Prostate gland (tissue), 2 donors: ENCODE measurements at regions not wholly inside any gene's neighbourhood (a gene's known extent, or its start where the extent isn't known, plus 50 kb on each side); places are given as distances from the start of the nearest gene placed in this dataset.

Experiments used
- DNase-seq: peaks from one replicate; pipeline ENCODE4 v3.0.0-alpha.2; 2019; ENCODE audit warnings: low spot score
- H3K27ac ChIP-seq, 2 donors: fragments of 200-600 bp; sonication (generic); 2 replicates each; pipeline ENCODE4 v1.5.1; 2017 to 2019
- H3K27me3 ChIP-seq: fragments of 200-600 bp; sonication (generic); replicated peaks from 2 replicates; pipeline ENCODE4 v1.5.1; 2019; ENCODE audit not compliant: insufficient read depth
- H3K36me3 ChIP-seq, 2 donors: fragments of 200-600 bp; sonication (generic); 1 replicate in 1 of 2; 2 replicates in 1 of 2; pipeline versions ENCODE4 v1.5.1 to v1.8.1; 2017 to 2019
- H3K4me1 ChIP-seq: fragments of 200-600 bp; sonication (generic); replicated peaks from 2 replicates; pipeline ENCODE4 v1.5.1; 2019
- H3K4me3 ChIP-seq, 2 donors: fragments of 200-600 bp; sonication (generic); 2 replicates each; pipeline ENCODE4 v1.5.1; 2017 to 2019
- H3K9me3 ChIP-seq: fragments of 200-600 bp; sonication (generic); 2 replicates; pipeline ENCODE4 v1.5.1; 2017
- CTCF ChIP-seq, 4 experiments: fragments of 200-600 bp in 2 of 4; fragments of 450-650 bp in 2 of 4; sonication (generic) in 2 of 4; IDR thresholded peaks; 1 replicate in 3 of 4; 2 replicates in 1 of 4; pipeline ENCODE4 v1.5.1; 2016 to 2019; ENCODE audit warnings: antibody characterized with exemption in 4 of 4, mild to moderate bottlenecking in 2 of 4, moderate library complexity in 2 of 4
- POLR2A ChIP-seq: fragments of 450-650 bp; IDR thresholded peaks from one replicate; pipeline ENCODE4 v1.6.1; 2016; ENCODE audit warnings: antibody characterized with exemption, mild to moderate bottlenecking
- POLR2AphosphoS5 ChIP-seq: sonication (generic); formaldehyde crosslinking; IDR thresholded peaks from one replicate; pipeline ENCODE4 v1.6.1; 2017; ENCODE audit warnings: antibody characterized with exemption
- WGBS: methylation state at CpG from one replicate; pipeline ENCODE4 v1.1.5; 2018; 5-methylcytosine and 5-hydroxymethylcytosine counted together
- intact Hi-C: fragments of 100-400 bp; cut with DNase I; formaldehyde crosslinking; loops from one replicate; pipeline ENCODE4 v1.14.2; 2022

- no peaks in the 10 kb centered on the region for H3K4me1 ChIP-seq
- 38% methylated on average over 5 of the region's 5 CpGs for WGBS
- DNase-seq: no peak
- H3K4me3 ChIP-seq: no peak overlapping the region
- no peak overlapping the region for H3K27ac ChIP-seq
- H3K27me3 ChIP-seq: no peaks in the 10 kb centered on the region
- H3K9me3 ChIP-seq: no peaks in the 10 kb centered on the region
- TF ChIP-seq CTCF (IDR thresholded peaks at IDR 0.05): no peak
- intact Hi-C loops: no loop called here
- H3K36me3 ChIP-seq: no peaks in the 10 kb centered on the region
These were observed 1036.5 kb upstream of the FANCL start for GRCh38 chr2:59277671-59278070.

GRCh38 chr2:59276917-59277316 lies 1035.8 kb upstream of the FANCL start:
- H3K4me1 ChIP-seq: no peaks in the 10 kb centered on the region
- no peak for DNase-seq
- no peak for TF ChIP-seq POLR2A
- TF ChIP-seq POLR2AphosphoS5: no peak
- TF ChIP-seq CTCF (IDR thresholded peaks at IDR 0.05): no peak
- WGBS: 70% methylated on average over 3 of the region's 3 CpGs
- no peaks in the 10 kb centered on the region for H3K36me3 ChIP-seq
- no peaks in the 10 kb centered on the region for H3K27me3 ChIP-seq
- intact Hi-C loops: no loop called here
- no peaks in the 10 kb centered on the region for H3K9me3 ChIP-seq
- no peak overlapping the region for H3K4me3 ChIP-seq
- no peak overlapping the region for H3K27ac ChIP-seq

- Histone ChIP-seq H3K4me3 (no peak overlapping the region), H3K27ac (no peak overlapping the region), H3K27me3 (no peaks in the 10 kb centered on the region), H3K36me3 (no peaks in the 10 kb centered on the region), H3K9me3 (no peaks in the 10 kb centered on the region), H3K4me1 (no peaks in the 10 kb centered on the region)
- WGBS: 59% methylated on average over 2 of the region's 2 CpGs
- intact Hi-C loops: no loop called here
- no peak for TF ChIP-seq POLR2AphosphoS5
- no peak for TF ChIP-seq CTCF (IDR thresholded peaks at IDR 0.05)
- TF ChIP-seq POLR2A: no peak
- no peak for DNase-seq
These were observed 1034.9 kb upstream of the FANCL start for GRCh38 chr2:59276033-59276432.

GRCh38 chr2:59266453-59266852 lies 1025.3 kb upstream of the FANCL start:
- TF ChIP-seq POLR2AphosphoS5 (no peak), POLR2A (no peak), CTCF (IDR thresholded peaks at IDR 0.05) (no peak)

GRCh38 chr2:59259913-59260312 lies 1018.8 kb upstream of the FANCL start:
- TF ChIP-seq POLR2A (no peak), POLR2AphosphoS5 (no peak), CTCF (IDR thresholded peaks at IDR 0.05) (no peak)
- intact Hi-C loops: no loop called here

More at GRCh38 chr2:59266453-59266852, 1025.3 kb upstream of the FANCL start:
- Histone ChIP-seq H3K36me3 (no peaks in the 10 kb centered on the region), H3K27ac (no peak overlapping the region), H3K9me3 (no peaks in the 10 kb centered on the region), H3K4me3 (no peak overlapping the region), H3K4me1 (no peaks in the 10 kb centered on the region), H3K27me3 (no peaks in the 10 kb centered on the region)
- no peak for DNase-seq
- intact Hi-C loops: no loop called here
- WGBS: 77% methylated on average over 2 of the region's 2 CpGs

More at GRCh38 chr2:59259913-59260312, 1018.8 kb upstream of the FANCL start:
- 45% methylated on average over 3 of the region's 3 CpGs for WGBS
- Histone ChIP-seq H3K4me3 (no peak overlapping the region), H3K4me1 (no peaks in the 10 kb centered on the region), H3K9me3 (no peaks in the 10 kb centered on the region), H3K36me3 (no peaks in the 10 kb centered on the region), H3K27ac (no peak overlapping the region), H3K27me3 (no peaks in the 10 kb centered on the region)
- no peak for DNase-seq
